GM18861 (cell line): ENCODE measurements at regions not wholly inside any gene's neighbourhood (a gene's known extent, or its start where the extent isn't known, plus 50 kb on each side); places are given as distances from the start of the nearest gene placed in this dataset.
A peak's percentile ranks its signal among the peaks of the same experiment; 100 is the strongest.
"Not testable (repeated sequence)": the region's sequence is repeated elsewhere in the genome, so short reads cannot be mapped to it uniquely, and the experiment has no call there.

Source experiments
- ATAC-seq: cut with Tn5 transposase; IDR thresholded peaks from one replicate; pipeline ENCODE4 v1.9.1; 2021; ENCODE audit not compliant: unreplicated experiment

GRCh38 chr10:2812631-2813030 lies 254.7 kb upstream of the PFKP start:
- ATAC-seq: no peak

- ATAC-seq: no peak
These were observed 267.2 kb upstream of the PFKP start for GRCh38 chr10:2800178-2800577.

- ATAC-seq: no peak
These were observed 268.9 kb upstream of the PFKP start for GRCh38 chr10:2798336-2799022.

GRCh38 chr10:2791774-2792443 lies 275.4 kb upstream of the PFKP start:
- peak; percentile 80 for ATAC-seq

GRCh38 chr10:2790396-2791188 lies 276.8 kb upstream of the PFKP start:
- ATAC-seq: no peak

GRCh38 chr10:2786251-2786650 lies 281.1 kb upstream of the PFKP start:
- ATAC-seq: no peak

- no peak for ATAC-seq
These were observed 282.6 kb upstream of the PFKP start for GRCh38 chr10:2784766-2785165.

- ATAC-seq: no peak
These were observed 284.4 kb upstream of the PFKP start for GRCh38 chr10:2782950-2783349.

- ATAC-seq: no peak
These were observed 285.1 kb upstream of the PFKP start for GRCh38 chr10:2782265-2782664.

GRCh38 chr10:2777666-2778355 lies 289.5 kb upstream of the PFKP start:
- no peak for ATAC-seq

- no peak for ATAC-seq
These were observed 294.3 kb upstream of the PFKP start for GRCh38 chr10:2772816-2773631.

- no peak for ATAC-seq
These were observed 295.2 kb upstream of the PFKP start for GRCh38 chr10:2772135-2772534.

GRCh38 chr10:2767293-2767692 lies 300.1 kb upstream of the PFKP start:
- ATAC-seq: not testable (repeated sequence)

- ATAC-seq: no peak
These were observed 305.4 kb upstream of the PFKP start for GRCh38 chr10:2761971-2762370.

GRCh38 chr10:2761311-2761710 lies 306.0 kb upstream of the PFKP start:
- ATAC-seq: no peak

- ATAC-seq: no peak
These were observed 306.6 kb upstream of the PFKP start for GRCh38 chr10:2760736-2761135.

- no peak for ATAC-seq
These were observed 308.1 kb upstream of the PFKP start for GRCh38 chr10:2759233-2759632.

- ATAC-seq: no peak
These were observed 312.4 kb upstream of the PFKP start for GRCh38 chr10:2754943-2755342.

- ATAC-seq: no peak
These were observed 319.1 kb upstream of the PFKP start for GRCh38 chr10:2748287-2748686.

GRCh38 chr10:2746638-2747037 lies 320.7 kb upstream of the PFKP start:
- no peak for ATAC-seq

GRCh38 chr10:2745666-2746065 lies 321.7 kb upstream of the PFKP start:
- ATAC-seq: no peak
